Hypothalamus (tissue), 51 donors: ENCODE measurements at regions not wholly inside any gene's neighbourhood (a gene's known extent, or its start where the extent isn't known, plus 50 kb on each side); places are given as distances from the start of the nearest gene placed in this dataset.
"Not testable (repeated sequence)": the region's sequence is repeated elsewhere in the genome, so short reads cannot be mapped to it uniquely, and the experiment has no call there.

ENCODE experiments used
- DNase-seq, 51 donors: peaks; one replicate each; lab custom pipeline; 2025; lab: John Stamatoyannopoulos, UW

GRCh38 chrX:40852586-40852985, 117.2 kb upstream of the MED14 start:
- no peak for DNase-seq

DNA sequence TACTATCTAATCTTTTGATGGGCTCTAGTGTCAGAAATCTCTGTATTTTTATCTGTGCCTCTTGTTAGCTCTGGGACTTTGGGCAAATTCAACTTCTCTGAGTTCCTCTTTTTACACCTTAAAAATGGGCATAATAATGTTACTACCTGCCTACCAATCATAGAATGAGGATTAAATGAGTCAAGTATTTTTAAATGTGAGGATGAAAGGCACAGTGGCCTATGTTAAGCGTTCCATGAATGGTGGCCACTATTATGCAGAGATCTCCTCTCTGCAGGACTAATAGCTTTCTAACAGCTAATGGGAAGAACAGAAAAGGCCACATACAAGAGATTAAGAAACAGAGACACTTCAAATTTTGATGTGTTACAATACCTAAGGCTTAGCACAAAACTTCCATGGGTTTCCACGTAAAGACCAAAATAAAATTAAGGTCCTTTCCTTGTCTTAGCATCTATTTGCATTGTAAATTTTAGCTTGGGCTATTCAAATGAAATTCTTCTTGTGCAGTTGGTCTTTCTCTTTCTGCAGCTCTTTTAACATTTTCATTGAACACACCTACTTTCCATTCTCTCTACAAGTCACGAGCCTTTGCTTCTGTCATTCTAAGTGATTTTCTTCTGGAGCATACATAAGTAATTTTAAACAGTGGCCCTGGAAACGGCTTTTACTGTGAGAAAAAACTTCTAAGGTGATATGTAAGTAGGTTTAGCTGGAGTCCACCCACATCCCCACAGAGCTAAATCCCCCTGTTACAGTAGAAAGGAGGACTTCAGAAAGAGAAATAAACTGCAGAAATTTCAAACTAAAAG, 117.9 kb upstream of the MED14 start:
- no peak for DNase-seq

- no peak for DNase-seq
These were observed 118.4 kb upstream of the MED14 start for GRCh38 chrX:40853816-40854123.

DNA sequence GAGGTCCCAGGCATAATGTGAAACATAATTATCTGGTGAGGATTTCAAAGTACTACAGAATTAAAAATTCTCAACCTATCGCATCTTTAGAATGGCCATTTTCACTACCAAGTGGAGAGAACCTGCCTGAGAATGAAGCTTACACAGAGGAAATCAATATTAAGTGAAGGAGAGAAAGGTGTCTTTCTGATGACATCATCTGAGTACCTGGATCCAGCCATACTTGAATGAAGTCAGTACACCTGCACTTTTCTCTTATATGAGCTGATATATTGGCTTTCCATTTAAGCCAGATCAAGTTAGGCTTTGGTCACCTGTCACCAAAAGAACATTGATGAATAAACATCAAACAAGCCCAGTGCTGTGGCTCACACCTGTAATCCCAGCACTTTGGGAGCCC, 118.9 kb upstream of the MED14 start:
- no peak for DNase-seq

DNA sequence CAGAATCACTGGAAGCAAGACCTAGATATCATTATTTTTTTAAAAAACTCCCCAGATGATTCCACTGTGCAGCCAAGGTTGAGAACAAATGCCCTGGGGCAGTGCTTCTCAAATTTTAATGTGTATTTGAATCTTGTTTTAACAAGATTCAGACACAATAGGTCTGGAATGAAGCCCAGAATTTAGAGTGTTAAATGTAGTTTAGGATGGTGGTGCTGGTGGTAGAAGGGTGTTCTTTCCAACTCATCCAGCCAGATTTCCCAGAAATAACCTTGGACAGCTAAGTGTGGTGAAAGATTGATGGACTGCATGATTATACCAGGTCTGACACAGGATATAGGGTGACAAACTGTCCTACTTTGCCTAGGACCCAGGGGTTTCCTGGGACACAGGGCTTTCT, 120.1 kb upstream of the MED14 start:
- DNase-seq: no peak

- no peak for DNase-seq
These were observed 120.7 kb upstream of the MED14 start for GRCh38 chrX:40855932-40856515.

DNA sequence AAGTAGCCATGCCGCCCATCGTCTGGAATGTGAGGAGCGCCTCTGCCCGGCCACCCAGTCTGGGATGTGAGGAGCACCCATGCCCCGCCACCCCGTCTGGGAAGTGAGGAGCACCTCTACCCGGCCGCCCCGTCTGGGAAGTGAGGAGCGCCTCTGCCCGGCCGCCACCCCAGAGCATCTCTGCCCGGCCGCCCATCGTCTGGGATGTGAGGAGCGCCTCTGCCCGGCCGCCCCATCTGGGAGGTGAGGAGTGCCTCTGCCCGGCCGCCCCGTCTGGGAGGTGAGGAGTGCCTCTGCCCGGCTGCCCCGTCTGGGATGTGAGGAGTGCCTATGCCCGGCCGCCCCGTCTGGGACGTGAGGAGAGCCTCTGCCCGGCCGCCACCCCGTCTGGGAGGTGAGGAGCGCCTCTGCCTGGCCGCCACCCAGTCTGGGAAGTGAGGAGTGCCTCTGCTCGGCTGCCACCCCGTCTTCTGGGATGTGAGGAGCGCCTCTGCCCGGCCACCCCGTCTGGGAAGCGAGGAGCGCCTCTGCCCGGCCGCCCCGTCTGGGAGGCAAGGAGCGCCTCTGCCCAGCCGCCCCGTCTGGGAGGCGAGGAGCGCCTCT, 126.7 kb upstream of the MED14 start:
- not testable (repeated sequence) for DNase-seq

- DNase-seq: not testable (repeated sequence)
These were observed 127.9 kb upstream of the MED14 start for GRCh38 chrX:40863260-40863659.

GRCh38 chrX:40863671-40864070, 128.3 kb upstream of the MED14 start:
- no peak for DNase-seq

DNA sequence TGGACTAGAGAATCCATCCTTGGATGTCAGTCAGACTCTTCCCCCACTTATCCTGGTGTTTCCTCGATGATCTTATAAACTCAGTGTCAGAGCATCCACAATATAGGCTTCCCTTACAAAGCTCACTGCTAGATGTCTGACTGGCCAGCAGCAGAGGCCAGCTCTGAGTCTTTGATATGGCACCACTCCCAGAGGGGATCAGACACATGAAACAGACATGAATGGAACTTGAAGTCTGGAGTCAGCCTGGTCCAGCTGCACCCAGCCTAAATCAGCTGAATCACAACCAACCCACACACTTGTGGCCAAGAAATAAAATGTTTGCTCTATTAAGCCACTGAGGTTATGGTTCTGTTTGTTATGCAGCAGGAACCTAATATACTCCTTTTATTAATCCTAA, 129.6 kb upstream of the MED14 start:
- no peak for DNase-seq

- DNase-seq: no peak
These were observed 131.6 kb upstream of the MED14 start for GRCh38 chrX:40866893-40867292.

DNA sequence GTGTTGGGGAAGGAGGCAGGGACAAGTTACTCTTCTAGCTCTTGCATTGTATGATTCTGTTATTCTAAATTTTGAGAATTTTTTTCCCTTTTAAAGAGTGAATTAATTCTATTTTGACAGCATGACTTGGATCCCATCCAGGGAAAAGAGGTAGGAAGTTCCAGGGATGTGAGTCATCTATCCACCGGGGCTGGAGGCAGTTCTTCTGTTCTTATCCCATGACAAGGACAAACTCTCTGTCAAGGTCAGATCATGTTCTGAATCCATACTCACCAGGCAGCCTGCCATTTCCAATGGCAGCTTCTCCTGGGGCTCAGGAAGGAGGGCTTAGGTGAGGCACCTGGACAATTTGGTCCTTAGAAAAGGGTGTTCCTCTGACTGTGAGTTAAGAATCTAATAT, 132.0 kb upstream of the MED14 start:
- peak in 1 of 51 donors; percentile 1 for DNase-seq

GRCh38 chrX:40868868-40869267, 133.5 kb upstream of the MED14 start:
- no peak for DNase-seq

GRCh38 chrX:40870982-40871381, 135.6 kb upstream of the MED14 start:
- not testable (repeated sequence) for DNase-seq

DNA sequence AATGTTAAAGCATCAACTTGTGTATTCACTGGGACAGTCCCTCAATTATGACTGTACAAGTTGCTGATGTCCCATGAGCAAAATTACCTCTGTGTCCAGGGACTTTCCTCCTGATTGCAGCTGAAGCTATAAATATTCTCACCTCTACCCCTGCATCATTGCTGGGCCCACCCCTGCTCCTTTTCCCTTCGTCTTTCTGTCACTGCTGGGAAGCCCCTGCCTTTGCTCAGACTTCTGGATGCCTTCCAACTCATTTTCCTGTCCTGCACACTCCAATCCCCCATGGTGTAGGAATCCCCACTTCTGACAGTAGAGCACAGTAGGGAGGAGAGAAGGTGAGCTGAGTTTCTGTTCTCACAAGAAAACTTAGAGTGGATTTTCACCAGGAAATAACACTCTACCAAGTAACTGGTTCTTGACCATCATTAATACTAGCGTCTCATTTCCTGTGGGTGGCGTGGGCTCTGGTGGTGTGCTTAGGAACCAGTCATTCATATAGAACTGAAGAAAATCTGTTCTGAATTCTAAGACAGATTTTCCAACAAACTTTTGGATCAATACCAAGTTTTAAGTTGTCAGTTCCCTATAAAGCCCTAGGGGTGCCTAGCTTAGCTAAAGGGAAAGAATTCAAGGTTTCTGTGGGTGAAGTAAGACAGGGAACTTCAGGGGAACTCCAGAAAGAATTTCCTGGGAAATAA, 136.2 kb upstream of the MED14 start:
- no peak for DNase-seq

DNA sequence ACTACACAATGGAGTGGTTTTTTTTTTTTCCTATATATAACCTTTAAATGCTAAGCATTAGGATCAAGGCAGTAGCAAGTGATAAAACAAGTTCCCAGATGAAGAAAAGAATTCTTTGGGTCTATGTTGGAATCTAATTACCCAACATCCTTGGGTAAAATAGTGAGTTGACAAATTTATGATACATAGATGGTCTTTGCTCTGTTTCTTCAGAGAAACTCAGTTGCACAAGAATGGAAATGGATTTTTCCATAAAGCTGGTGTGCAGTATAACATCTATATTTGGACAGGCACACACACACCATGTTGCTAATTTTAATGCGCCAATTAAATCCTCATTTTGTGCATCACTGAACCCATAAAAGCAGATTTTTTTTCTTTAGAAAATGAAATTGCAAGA, 137.0 kb upstream of the MED14 start:
- DNase-seq: no peak

GRCh38 chrX:40875476-40875875, 140.1 kb upstream of the MED14 start:
- no peak for DNase-seq

- DNase-seq: peak in 1 of 51 donors; percentile 2
These were observed 142.5 kb upstream of the MED14 start for GRCh38 chrX:40877887-40878286.

GRCh38 chrX:40878766-40879165, 143.4 kb upstream of the MED14 start:
- DNase-seq: no peak

DNA sequence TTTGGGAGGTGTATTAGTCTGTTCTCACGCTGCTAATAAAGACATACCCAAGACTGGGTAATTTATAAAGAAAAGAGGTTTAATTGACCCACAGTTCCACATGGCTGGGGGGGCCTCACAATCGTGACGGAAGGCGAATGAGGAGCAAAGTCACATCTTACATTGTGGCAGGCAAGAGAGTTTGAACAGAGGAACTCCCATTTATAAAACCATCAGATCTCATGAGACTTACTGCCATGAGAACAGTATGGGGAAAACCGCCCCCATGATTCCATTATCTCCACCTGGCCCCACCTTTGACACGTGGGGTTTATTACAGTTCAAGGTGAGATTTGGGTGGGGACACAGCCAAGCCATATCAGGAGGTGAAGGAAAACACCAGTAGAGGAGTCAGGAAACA, 143.8 kb upstream of the MED14 start:
- DNase-seq: not testable (repeated sequence)

GRCh38 chrX:40880712-40881111, 145.4 kb upstream of the MED14 start:
- no peak for DNase-seq
